ENCODE measurements at regions not wholly inside any gene's neighbourhood (a gene's known extent, or its start where the extent isn't known, plus 50 kb on each side); places are given as distances from the start of the nearest gene placed in this dataset.
"Not testable (repeated sequence)": the region's sequence is repeated elsewhere in the genome, so short reads cannot be mapped to it uniquely, and the experiment has no call there.

DNA sequence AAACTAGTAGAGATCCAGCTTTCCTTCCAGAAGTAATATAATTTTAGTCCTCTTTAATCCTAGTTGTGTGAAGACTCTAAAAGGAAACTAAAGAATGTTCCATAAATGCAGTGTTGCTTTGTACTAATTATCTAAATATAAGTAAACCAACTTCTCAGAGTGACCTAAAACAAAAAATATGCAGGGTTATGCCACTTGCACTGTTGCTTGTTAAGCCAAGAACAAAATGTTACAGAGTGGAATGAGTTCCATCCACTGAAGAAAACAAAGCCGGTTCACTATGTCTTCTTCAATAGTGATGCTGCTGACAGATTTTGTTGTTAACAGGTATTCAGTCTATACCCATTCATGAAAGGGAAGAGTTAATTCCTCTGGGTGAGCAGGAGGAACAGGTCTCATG is 252.0 kb upstream of the DIAPH2 start:
- no peak for DNase-seq

DNA sequence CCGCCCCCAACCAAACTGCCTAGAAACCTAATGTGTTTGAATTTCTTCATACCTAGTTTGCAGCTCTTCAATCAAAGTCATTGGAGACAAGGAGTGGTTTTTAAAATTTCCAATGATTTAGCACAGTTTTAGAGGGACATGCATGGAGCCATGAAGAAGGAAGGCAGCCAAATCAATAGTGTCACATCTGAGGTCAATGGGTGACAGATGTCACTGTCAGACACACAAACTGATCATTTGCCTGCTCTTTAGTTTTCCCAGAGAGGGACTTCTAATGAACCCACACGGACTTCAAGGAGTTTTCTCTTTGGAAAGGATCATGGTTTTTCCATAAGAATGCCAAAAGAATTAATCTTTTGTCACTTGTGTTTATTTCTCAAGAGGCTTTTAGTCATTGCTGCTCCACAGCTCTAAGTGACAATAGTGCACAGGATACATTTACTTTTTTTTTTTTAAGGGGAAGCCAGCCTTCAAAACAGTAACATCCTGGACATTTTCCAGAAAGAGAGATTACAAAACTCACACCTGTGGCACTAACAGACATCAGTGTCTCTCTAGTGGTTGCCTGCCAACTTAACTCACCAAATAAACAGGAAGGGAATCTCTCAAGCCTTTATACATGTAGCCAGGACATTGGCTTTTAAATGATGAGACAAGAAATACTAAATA is 251.1 kb upstream of the DIAPH2 start:
- DNase-seq, result no peak

DNA sequence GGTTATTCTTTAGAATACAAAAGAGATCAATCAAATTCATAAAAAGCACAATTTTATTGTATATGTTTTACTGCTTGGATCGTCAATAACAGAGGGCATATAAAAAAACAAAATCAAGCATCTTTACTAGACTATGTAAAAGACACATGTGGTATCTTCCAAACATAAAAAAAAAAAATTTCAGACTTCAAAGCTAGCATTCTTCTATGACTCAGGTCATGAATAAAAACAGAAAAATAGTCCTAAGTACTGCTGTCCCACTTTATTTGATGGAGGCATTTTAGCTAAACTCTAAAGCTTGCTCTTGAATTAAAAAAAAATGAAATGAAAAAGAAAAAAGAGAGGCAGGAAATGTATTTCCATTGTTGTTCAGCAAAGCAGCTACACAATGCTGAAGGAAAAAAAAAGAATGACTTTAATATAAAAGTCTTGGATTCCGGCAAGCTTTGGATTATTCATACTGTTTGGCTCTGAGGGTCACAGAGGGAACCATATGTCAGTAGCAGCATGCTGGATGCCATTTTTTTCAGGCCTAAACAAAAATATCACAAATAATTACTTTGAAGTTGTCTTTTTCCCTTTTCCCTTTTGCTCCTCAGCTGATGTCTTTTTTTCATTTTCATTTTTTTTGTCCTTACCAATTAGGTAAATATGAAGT is 249.1 kb upstream of the DIAPH2 start:
- DNase-seq, result no peak

DNA sequence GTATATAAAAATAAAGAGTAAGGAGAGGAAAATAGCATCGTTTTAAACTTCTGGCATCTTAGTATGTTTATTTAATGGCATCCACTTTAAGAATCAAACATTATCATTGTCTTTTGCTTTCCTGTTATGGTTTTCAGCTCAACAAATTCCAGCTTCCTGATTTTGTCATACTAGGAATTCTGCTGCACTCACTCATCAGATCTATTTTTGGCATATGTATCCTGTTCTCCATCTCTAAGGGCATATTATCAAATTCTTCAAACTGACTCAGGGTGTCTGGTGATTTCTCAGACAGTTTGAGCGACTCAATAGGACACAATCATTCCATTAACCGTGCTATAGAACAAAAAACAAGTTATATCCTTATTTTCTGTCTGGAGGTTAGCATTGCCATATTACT is 248.5 kb upstream of the DIAPH2 start:
- no peak for DNase-seq

DNA sequence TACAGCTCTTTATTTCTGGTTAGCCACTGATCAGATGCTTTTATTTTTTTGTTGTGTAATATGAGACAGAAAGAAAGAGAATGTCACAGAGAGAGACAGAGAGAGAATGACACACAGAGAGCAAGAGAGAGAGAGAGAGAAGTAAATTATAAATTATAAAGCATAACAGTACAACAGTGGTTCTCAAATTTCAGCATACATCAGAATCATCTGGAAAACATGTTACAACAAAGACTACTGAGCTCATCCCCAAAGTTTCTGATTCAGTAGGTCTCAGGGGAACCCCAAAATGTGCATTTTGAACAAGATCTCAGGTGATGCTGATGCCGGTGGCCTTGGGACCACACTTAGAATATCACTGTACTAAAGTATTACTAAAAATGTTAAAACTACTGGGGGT is 245.8 kb upstream of the DIAPH2 start:
- no peak for DNase-seq

DNA sequence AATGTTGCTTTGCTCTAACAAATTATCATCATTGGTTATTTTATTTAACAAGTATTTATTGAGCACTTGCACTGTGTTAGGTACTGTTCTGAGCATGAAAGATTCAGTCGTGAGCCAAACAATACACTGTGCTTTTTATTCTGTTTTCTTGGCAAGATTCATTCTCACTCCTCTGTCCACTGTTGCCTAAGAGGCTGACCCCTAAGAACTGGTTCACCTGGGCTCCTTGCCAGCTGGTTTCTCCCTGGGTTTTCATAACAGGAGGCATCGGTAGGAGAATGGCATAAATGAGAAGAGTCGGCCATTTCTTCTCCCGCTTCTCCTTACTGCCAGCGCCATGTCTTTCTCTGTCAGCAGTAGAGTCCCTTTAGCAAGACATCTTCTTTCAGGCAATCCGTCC is 243.7 kb upstream of the DIAPH2 start:
- no peak for DNase-seq

DNA sequence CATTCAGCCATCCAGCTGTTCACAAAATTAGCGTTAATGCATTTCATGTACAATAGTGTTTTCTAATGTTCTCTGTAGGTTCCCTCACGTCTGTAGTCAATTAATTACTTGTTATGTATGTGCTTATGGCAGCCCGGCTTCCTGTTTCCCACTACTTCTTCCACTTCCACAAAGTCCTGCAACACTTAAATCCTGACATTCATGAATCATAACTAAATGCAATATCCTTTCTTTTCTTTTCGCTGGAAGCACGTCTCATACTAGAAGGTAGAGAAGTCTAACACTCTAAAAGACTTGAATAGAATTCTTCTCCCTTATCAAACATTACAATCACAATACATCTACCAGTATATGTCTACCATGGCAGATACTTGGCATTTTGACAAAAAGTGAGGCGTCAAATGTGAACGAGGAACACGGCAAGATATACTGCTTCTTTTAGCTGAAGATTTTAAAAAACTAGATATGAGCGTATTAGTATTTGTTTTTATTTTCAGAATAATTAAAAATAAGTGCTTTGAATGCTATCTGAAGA is 239.0 kb upstream of the DIAPH2 start:
- no peak for DNase-seq

DNA sequence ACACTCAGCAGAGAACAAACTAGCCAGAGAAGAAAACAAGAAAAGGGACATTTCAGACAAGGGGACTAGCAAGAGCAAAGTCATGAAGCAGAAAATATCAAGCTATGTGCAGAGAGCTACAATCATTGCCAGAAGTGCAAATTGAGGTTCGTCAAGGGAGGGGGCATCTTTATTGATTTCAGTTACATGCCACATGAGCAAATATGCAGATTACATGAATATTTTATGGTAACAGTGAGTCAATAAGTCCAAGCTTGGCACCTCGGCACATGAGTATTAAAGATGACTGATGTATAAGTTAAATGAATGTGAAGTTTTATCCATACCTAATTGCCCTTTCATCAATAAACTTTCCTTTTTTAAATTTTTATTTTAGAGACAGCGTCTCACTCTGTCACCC is 238.1 kb upstream of the DIAPH2 start:
- no peak for DNase-seq

DNA sequence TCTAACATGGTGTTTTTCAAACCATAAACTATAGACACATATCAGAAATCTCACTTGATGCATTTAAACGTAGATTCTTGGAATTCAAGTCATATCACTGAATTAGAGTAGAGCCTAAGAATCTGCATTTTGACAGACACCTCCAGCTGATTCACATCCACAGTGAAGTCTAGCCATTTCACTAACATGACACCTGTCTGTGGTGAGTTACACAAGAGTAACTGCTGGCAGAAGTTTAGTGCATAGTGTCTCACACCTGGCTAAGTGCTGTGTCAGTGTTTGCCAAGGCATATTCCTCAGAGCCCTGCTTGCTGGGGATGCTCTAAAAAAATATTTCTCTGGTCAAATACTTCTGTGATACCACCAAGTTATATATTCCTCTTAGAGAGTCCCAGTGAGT is 237.5 kb upstream of the DIAPH2 start:
- no peak for DNase-seq

DNA sequence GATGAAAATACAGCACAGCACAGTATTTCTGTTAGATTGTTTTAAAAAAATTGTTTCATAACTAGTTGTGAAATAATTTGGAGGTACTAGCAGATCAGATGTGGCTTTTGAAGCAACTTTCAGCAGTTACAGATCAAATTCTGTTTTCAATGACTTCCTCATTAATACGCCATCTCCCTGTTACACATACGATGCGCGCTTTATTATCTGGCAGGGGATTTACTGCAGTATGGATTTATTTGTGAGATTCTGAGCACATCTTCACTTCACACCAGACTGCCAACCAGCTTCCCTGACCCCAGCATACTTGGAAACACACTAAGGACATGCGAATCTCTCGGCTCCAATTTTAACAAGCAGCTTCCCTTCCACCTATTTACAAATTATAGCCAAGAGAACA is 235.5 kb upstream of the DIAPH2 start:
- no peak for DNase-seq

DNA sequence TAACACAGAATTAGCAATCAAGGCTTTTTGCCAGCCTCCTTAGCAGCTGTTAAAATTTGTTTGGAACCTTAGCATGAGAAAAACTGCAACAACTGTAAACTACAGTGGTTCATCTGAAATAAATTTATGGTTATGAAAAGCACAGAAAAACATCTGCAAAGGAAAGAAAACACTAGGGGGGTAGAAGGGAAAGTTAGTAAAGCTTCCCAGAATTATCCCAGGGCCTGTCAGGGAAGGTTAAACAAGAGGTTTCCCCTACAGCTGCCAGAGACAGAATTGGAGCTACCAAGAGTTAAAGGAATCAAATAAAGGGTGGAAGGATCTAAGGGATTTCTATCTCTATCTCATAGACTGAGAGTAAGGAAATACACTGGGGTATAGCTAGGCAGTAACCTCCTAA is 234.7 kb upstream of the DIAPH2 start:
- no peak for DNase-seq

DNA sequence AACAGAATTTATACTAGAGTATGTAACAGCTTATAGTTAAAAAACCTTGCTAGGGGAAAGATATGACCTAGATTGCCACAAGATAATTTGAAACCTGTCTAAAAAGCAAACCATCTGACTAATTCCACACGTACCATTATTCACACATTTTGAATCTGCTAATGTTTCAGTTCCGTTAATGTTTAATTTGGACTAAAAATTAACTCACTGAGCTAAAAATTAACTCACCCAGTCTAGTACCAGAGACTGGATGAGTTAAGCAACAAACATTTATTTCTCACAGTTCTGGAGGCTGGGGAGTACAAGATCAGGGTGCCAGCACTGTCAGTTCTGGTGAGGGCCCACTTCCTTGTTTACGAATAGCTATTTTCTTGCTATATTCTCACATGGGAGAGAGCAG is 231.5 kb upstream of the DIAPH2 start:
- DNase-seq, result no peak

DNA sequence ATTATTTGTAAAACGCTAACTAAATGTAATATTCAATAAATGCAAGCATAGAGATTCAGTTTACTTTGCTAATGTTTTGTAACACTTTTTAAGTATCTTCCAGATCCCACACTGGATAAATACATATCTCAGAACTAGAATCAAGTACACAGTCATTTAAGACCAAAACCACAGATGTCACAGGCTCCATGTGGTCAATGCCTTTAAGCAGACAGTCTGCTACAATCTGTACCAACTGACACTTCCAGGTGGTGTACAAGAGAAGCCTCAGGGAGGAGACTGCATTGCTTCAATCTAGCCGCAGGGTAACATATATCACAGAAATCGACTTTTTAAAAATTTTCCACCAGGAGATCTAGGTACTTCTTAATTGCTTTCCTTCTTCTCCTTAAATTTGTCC is 229.6 kb upstream of the DIAPH2 start:
- DNase-seq, result no peak

DNA sequence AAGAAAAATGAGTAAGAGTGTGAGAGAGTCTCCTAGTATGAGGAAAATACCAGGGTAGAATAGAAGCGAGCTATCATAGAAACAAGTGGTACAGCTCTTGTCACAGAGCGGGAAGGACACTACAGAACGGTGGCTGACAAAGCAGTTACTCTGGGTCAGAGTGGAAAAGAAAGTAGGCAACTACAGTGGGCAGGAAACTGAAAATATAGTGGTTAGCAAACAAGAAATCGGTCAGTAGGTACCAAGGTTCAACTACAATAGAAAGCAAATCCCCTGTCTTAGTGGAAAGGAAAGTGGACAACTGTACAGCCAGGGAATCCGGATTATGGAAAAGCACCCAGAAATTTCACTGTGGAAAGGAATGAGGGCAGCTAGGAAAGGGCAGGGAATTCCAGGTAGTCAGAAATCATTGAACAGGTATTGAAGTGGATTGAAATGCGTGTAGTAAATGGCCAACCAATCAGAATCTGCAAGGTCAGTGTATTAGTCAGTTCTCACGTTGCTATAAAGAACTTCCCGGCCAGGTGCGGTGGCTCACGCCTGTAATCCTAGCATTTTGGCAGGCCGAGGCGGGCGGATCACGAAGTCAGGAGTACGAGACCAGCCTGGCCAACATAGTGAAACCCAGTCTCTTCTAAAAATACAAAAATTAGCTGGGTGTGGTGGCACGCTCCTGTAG is 219.6 kb upstream of the DIAPH2 start:
- no peak for DNase-seq

DNA sequence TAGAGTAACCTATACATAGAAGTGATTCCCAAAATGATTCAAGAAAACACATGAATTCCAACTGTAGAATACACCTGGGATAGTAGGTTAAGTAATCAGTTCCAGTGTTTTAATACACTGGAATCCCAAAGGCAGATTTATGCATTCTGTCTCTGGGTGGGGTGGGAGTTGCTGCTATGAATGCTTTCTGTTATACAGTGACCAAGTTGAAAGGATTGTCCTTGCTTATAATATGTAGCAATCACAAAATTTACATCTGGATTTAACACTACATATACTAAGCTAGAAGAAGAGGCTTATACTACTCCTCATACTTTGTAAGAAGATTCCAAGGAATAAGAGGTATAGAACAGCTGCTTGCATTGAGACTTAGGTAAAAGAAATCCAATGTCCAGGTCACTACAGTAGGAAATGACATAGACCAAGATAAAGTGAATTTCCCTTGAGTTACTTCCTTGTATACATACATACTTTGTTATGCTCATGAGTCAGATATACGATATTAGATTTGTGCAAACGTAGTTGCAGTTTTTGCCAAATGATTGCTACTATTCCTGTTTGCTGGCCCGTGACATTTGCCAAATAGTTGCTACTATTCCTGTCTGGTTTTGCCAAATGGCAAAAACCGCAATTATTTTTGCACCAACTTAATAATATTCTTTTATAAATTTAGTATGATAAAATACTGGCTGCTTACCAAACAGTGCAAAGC is 210.5 kb upstream of the DIAPH2 start:
- DNase-seq, result no peak

DNA sequence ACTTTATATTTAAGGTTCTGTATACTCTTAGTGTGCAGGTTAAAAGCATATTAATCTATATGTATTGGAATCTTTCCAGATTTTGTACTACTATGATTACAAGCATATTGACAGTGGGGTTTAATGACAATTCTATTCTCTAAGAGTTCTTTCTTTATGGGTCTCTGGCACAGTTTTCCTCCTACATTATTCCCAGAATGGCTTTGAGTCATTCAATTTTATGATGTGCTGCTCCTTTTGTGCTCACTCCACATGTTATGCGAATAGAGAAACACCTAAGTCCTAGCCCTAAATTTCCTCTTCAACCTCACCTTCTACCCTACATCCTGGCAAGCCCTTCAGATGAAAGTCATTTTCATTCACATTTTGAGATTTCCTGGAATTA is 209.9 kb upstream of the DIAPH2 start:
- no peak for DNase-seq

DNA sequence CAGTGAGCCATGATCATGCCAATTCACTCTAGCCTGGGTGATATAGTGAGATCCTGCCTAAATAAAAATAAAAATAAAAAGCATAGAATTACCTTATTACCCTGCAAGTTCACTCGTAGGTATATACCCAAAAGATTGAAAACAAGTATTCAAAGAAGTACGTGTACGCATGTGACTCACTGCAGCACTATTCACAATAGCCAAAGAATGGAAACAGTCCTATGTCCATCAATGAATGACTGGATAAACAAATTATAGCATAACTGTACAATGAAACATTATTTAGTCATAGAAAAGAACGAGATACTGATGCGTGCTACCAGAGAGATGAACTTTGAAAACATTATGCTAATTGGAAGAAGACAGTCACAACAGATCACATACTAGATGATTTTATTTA is 204.6 kb upstream of the DIAPH2 start:
- no peak for DNase-seq

DNA sequence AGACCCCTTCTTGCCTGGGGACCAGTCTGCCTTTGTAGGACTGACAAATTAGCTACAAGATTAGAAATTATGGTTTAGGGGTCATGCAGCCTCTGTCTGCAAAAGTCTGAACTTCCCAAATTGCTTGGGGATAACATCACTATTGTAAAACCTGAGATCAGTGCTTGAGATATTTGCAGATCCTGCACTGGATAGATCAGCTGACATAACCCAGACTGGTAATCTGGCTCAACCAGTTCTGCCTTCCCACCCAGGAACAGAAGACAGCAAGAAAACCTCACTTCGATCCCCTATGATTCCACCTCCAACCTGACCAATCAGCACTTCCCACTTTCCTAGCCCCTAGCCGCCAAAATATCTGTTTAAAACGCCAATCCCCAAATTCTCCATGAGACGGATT is 202.8 kb upstream of the DIAPH2 start:
- no peak for DNase-seq

DNA sequence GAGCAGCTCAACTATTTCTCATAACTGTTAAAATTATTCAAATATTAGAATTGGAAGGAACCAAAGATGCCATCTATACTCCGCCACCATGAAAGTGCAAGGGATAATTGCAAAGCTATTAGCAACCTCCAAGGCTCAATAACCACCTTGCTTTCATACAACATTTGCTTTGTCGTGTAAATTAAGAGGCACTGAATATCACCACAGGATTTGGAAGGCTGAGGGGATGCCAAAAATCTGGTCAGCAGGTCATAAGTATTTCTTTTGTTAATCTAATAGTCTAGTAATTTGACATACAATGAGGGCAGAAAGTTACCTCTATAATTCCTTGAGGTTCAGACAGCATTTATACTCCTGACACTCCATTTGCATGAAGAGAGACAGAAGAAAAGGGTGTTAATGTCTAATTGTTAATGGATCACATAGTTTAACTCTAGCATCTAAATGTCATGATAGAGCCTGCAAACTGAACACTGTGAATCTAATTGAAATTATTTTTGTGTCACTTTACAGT is 200.9 kb upstream of the DIAPH2 start:
- DNase-seq, result no peak

DNA sequence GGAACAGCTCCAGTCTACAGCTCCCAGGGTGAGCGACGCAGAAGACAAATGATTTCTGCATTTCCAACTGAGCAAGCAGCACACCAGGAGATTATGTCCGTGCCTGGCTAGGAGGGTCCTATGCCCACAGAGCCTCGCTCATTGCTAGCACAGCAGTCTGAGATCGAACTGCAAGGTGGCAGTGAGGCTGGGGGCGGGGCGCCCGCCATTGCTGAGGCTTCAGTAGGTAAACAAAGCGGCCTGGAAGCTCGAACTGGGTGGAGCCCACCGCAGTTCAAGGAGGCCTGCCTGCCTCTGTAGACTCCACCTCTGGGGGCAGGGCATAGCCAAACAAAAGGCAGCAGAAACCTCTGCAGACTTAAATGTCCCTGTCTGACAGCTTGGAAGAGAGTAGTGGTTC is 198.0 kb upstream of the DIAPH2 start:
- DNase-seq, result not testable (repeated sequence)

DNA sequence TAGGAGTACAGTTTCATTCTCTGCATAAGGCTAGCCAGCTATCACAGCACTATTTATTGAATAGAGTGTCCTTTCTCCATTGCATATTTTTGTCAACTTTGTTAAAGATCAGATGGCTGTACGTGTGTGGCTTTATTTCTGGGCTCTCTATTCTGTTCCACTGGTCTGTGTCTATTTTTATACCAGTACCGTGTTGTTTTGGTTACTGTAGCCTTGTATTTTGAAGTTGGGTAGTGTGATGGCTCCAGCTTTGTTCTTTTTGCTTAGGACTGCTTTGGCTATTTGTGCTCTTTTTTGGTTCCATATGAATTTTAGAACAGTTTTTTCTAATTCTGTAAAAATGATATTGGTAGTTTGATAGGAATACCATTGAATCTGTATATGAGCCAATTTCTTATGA is 182.1 kb upstream of the DIAPH2 start:
- DNase-seq, result no peak

DNA sequence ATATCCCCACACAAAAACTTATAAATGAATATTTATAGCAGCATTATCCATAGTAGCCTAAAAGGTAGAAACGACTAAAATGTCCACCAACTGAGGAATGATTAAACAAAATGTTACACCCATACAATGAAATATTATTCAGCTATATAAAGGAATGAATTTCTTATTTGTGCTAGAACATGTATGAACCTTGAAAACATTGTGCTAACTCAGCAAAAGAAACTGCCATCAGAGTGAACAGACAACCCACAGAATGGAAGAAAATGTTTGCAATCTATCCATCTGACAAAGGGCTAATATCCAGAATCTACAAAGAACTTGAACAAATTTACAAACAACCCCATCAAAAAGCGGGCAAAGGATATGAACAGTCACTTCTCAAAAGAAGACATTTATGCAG is 155.3 kb upstream of the DIAPH2 start:
- DNase-seq, result not testable (repeated sequence)

DNA sequence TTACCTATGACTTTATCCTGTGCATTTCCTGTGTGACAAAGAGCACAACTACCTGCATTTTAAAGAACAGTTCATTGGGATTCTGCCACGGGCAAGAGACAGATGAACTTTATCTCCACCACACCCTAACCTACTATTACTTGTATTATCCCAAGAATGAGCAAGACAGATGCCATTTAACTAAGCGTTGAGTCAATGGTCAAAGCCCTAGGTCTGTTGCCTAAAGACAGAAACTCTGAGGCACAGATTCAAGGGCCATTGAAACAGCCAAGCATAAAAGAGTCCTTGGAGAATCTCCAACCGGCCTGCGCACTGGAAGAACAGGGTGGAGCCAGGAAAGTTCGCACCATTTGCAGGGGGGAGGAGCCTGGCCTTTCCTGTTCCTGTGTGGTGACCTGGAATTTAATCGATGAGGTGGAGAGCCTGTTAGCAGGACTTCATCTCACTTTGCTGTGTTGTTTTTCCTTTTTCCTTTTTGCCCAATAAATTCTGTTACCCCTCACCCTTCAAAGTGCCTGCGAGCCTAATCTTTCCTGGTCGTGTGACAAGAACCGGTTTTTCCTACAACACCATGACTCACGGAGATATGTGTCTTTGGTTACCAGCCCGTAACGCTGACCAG is 146.4 kb upstream of the DIAPH2 start:
- no peak for DNase-seq

All from NCI-H2081 treated with DMSO at 0.1 percent for 48 hours (cell line).